Hematopoietic multipotent progenitor cell treated with erythropoietin and hydrocortisone succinate and interleukin-3 and kit ligand, for 4 days (in vitro differentiated cells): ENCODE measurements at regions not wholly inside any gene's neighbourhood (a gene's known extent, or its start where the extent isn't known, plus 50 kb on each side); places are given as distances from the start of the nearest gene placed in this dataset.

Experiments
- DNase-seq: peaks from one replicate; pipeline ENCODE4 v3.0.0-alpha.2; 2015

DNA sequence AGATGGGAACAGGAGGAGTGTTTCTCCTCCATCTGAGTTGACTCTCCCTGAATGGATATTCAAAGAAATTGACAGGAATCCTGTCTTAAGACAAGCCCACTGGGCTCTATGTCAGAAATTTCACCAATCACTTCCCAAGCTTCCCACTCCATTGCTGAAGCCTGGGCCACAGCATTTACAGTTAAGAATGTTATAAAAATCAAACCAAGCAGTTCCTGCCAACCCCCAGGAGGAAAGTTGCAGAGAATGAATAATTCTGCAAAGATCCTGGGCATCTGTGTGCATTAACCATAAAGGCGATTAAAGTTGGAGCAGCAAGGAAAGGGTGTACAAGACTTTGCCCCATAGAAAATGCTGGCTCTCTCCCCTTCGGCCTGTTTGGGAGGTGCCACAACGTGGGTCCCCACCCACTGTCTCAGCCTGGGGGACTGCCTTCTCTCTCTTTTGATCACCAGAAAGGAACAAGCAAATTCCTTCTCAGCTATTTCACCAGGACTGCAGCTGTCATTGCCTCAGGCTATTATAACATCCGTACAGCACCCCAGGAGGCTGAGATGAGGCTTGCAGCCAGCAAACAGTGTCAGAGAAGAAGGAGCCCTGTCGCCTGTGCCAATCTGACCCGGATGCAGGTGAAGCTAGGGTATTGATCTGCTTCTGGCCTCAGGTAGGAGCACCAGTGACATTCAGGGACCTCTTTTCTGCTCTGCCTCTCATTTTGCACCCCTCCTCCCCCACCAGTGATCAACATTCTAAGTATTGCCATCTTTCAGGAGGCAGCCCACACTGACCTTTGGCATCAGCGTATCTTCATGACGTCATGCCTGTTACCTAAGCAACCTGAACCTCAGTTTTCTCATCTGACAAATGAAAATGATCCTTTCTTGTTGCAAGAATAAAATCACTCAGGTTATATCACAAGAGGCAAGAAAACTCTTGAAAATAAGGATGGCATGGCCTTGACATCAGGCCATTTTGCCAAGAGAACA lies 219.0 kb downstream of the SH3BP4 start:
- DNase-seq, result no peak

GRCh38 chr2:235171550-235172031 lies 219.8 kb downstream of the SH3BP4 start:
- no peak for DNase-seq

- no peak for DNase-seq
These were observed 228.8 kb downstream of the SH3BP4 start for GRCh38 chr2:235180642-235181041.

DNA sequence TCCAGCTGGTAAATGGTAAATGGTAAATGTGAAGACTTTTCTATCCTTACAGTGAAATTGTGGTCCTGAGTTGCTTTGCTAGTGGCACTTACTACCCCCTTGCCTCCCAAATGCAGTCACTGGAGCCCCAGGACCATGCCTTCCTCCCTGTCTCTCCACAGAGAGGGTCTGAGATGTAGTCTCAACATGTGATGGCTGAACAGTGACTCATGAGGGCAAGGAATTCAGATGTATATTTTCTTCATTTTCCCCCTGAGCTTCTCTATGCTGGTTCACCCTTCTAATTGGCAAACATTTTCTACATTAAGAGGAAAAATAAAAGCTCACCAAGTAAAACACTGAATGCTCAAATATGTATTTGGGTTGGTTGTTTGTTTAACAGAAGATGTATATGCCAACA lies 232.0 kb downstream of the SH3BP4 start:
- DNase-seq, result no peak

DNA sequence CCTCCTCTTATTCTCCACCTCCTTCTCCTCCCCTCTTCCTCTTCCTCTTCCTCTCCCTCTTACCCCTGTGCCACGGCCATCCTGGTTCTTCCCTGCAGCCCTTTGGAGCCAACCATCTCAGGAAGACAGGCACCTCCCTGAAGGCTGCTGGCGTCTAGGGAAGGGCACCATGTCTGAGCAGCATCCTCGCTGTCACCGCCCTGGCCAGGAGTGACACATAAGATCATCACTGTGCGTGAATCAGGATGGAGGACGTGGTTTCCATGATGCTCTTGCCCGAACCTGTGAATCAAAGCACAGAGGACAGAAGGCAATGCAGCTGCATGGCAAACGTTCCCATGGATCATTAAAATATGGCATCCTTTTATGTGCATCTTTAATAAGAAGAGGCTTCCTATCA lies 236.0 kb downstream of the SH3BP4 start:
- no peak for DNase-seq

GRCh38 chr2:235191486-235191885 lies 239.7 kb downstream of the SH3BP4 start:
- DNase-seq, result no peak

DNA sequence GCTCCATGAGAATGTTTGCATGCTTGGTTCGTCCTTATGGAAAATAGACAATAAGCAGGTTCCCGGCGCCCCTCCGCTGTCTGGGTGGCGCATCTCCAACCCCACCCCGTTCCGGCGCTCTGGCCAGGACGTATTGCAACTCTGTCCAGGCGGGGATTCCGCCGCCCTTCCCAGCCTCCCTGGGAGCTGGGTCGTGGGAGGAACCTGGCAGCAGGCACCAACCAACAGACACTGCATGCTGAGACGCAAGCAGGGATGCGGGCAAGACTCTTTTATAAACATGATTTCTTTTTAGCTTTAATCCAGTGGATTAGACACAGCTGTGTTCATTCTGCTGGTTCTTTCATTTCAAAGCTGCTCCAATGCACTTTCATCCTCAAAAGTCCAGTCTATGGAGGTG lies 240.2 kb downstream of the SH3BP4 start:
- DNase-seq, result no peak

DNA sequence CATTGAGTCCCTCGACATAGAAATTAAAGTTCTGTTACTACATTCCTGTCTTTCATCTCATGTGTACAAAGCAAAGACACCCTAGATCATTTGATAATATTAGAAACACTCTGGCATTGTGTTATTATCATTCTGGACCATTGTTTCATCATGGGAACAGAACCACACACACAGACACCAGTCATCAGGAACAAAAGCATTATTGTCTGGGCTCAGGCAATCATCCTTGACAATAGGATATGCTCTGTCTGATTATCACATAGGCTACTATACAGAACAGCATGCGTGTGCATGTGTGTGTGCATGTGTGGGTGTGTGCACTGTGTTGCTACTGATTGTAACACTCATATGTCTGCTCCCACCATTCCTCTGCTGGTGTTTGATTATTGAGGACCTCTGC lies 242.5 kb downstream of the SH3BP4 start:
- DNase-seq, result no peak

- no peak for DNase-seq
These were observed 243.0 kb downstream of the SH3BP4 start for GRCh38 chr2:235194836-235195235.

DNA sequence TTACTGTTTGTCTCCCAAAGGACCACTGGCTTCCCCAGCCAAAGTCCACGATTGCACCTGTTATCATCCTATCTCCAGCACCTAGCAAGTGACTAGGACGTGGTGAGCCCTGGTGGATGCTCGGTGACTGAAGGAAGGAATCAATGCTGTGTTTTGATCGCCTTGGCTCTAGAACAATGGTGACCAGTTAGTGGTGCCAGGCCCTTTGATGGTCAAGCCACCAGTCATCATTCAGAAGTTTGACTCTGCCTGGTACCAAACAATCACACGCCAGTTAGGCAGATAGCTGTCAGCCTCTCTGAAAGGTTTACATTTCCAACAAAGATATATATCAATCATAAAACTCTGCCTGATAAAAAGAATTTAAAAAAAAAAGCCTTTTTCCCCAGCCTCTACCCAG lies 244.1 kb downstream of the SH3BP4 start:
- DNase-seq, result no peak

GRCh38 chr2:235199128-235199527 lies 247.3 kb downstream of the SH3BP4 start:
- DNase-seq, result no peak

GRCh38 chr2:235200216-235200615 lies 248.4 kb downstream of the SH3BP4 start:
- DNase-seq, result no peak

- DNase-seq, result no peak
These were observed 249.9 kb downstream of the SH3BP4 start for GRCh38 chr2:235201756-235202155.

DNA sequence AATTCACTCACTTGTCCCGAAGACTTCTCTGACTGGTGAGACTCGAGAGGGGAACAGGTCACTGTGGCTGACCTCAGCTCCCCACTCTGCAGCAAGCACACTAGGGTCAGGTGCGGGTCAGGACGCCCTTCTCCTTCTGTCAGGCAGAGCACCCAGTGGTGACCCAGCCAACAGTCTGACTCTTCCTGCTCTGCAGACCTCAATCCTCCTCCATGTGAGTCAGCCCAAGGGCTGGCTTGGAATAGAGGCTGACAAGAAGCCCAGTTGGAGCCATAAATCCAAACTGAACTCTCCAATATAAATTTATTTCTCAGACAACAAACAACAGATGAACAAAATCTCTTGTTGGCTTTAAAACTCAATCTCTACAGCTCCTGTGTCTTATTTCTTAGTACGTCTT lies 253.1 kb downstream of the SH3BP4 start:
- no peak for DNase-seq

- DNase-seq, result no peak
These were observed 254.6 kb downstream of the SH3BP4 start for GRCh38 chr2:235206399-235206798.

GRCh38 chr2:235206980-235207579 lies 255.3 kb downstream of the SH3BP4 start:
- no peak for DNase-seq

GRCh38 chr2:235211056-235211455 lies 259.2 kb downstream of the SH3BP4 start:
- DNase-seq, result no peak

- no peak for DNase-seq
These were observed 260.8 kb downstream of the SH3BP4 start for GRCh38 chr2:235212501-235213158.

DNA sequence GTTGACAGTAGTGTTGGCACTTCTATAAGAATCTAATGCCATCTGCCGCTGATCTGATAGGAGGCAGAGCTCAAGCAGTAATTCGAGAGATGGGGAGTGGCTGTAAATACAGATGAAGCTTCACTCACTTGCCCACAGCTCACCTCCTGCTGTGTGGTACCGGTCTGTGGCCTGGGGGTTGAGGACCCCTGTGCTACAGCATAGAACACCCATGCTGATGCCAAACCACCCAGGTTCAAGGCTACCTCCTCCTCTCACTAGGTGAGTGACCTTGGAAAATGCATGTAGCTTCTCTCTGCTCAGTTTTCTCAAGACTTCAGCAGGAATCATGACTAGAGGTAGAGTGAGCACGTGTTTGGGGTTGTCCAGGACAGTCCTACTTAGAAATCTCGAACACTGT lies 263.4 kb downstream of the SH3BP4 start:
- no peak for DNase-seq

- no peak for DNase-seq
These were observed 265.1 kb downstream of the SH3BP4 start for GRCh38 chr2:235216901-235217300.

- no peak for DNase-seq
These were observed 266.0 kb downstream of the SH3BP4 start for GRCh38 chr2:235217846-235218245.

- peak; percentile 32 for DNase-seq
These were observed 266.7 kb downstream of the SH3BP4 start for GRCh38 chr2:235218486-235218907.

DNA sequence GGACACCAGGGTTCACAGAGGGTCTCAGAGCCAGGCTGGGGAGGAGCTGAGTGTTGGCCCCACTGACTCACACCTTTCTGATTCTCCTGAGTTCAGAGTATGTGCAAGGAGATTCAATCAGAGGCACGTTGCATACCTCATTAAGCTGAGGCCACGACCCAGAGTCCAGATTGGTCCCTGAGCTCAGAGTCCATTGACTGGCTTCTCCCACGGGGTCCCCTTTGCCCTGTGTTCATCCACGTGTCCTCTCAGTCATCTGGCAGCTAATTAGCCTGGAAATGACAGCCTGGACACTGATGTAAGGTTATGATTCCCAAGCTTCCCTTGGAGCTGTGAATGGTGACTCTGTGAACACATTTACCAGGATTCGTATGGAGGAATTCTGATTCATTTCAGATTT lies 267.2 kb downstream of the SH3BP4 start:
- DNase-seq, result no peak

- DNase-seq, result no peak
These were observed 268.5 kb downstream of the SH3BP4 start for GRCh38 chr2:235220331-235220730.
